GM12878 (cell line): ENCODE measurements at regions not wholly inside any gene's neighbourhood (a gene's known extent, or its start where the extent isn't known, plus 50 kb on each side); places are given as distances from the start of the nearest gene placed in this dataset.

Source experiments
- ATAC-seq: fragments of 200-7000 bp; cut with Tn5 transposase; 3 replicates; pipeline ENCODE4 v1.9.1; 2020; ENCODE audit warnings: mild to moderate bottlenecking, moderate library complexity
- BruUV-seq: library from RNA; stranded (reverse); fragments of 400-500 nt; replicated peaks from 2 replicates; lab custom pipeline; 2021; lab: Mats Ljungman, UMichigan
- CTCF ChIA-PET: fragments of 300-600 bp; sonication (Branson Sonifier 250); formaldehyde crosslinking; extraction: SDS; loops from one replicate; lab custom pipeline; 2021; ENCODE audit warnings: inconsistent platforms; lab: Yijun Ruan, JAX
- POLR2A ChIA-PET: fragments of 350-600 bp; formaldehyde crosslinking; extraction: SDS; loops from one replicate; lab custom pipeline; 2021; ENCODE audit warnings: inconsistent platforms; lab: Charles Lee
- RAD21 ChIA-PET: fragments of 300-600 bp; sonication (Branson Sonifier 250); formaldehyde crosslinking; loops from one replicate; lab custom pipeline; 2023; ENCODE audit warnings: antibody characterized with exemption; ENCODE audit not compliant: unreplicated experiment; lab: Charles Lee
- SMC1A ChIA-PET: fragments of 300-600 bp; sonication (Branson Sonifier 250); formaldehyde crosslinking; loops from one replicate; lab custom pipeline; 2023; ENCODE audit not compliant: unreplicated experiment, uncharacterized antibody; lab: Charles Lee
- DNase-seq: peaks from one replicate; pipeline ENCODE4 v3.0.0-alpha.2; 2011; ENCODE audit warnings: low read depth, low spot score
- FAIRE-seq: peaks from 3 replicates; lab custom pipeline; 2011; peaks lifted over from hg19 to GRCh38; lab: Jason Lieb, UNC
- H2AFZ ChIP-seq: 2 replicates; pipeline ENCODE4 v1.6.0; 2011; ENCODE audit warnings: low read depth, low read length, control low read depth; ENCODE audit not compliant: control insufficient read depth
- H3K27ac ChIP-seq: 2 replicates; pipeline ENCODE4 v1.5.1; 2011; ENCODE audit warnings: control low read depth; ENCODE audit not compliant: control insufficient read depth, insufficient read depth
- H3K27me3 ChIP-seq, 2 experiments: replicated peaks in 1 of 2; 2 replicates each; pipeline versions ENCODE4 v1.6.0 to v1.6.1; 2011; ENCODE audit warnings: low read length in 1 of 2; ENCODE audit not compliant: control insufficient read depth in 2 of 2, insufficient read depth in 2 of 2
- H3K36me3 ChIP-seq, 2 experiments: 2 replicates each; pipeline ENCODE4 v1.5.1; 2011; ENCODE audit warnings: low read length in 1 of 2; ENCODE audit not compliant: control insufficient read depth in 2 of 2, insufficient read depth in 2 of 2
- H3K4me1 ChIP-seq: 2 replicates; pipeline ENCODE4 v1.6.1; 2011; ENCODE audit warnings: mild to moderate bottlenecking, low read length, moderate library complexity, mixed read lengths; ENCODE audit not compliant: control insufficient read depth, insufficient read depth
- H3K4me2 ChIP-seq: 2 replicates; pipeline ENCODE4 v1.6.0; 2011; ENCODE audit warnings: control low read depth; ENCODE audit not compliant: control insufficient read depth, insufficient read depth
- H3K4me3 ChIP-seq: fragments of 200-600 bp; sonication (generic); 2 replicates; pipeline ENCODE4 v1.5.1; 2016
- H3K79me2 ChIP-seq: 2 replicates; pipeline ENCODE4 v1.6.0; 2011; ENCODE audit warnings: low read length; ENCODE audit not compliant: control insufficient read depth, insufficient read depth
- H3K9ac ChIP-seq: 2 replicates; pipeline ENCODE4 v1.8.0; 2011; ENCODE audit warnings: low read length, control low read depth, mixed read lengths; ENCODE audit not compliant: control insufficient read depth, insufficient read depth
- H3K9me3 ChIP-seq: replicated peaks from 3 replicates; pipeline ENCODE4 v1.5.1; 2011; ENCODE audit warnings: mild to moderate bottlenecking, low read length; ENCODE audit not compliant: control insufficient read depth, insufficient read depth
- H4K20me1 ChIP-seq: 2 replicates; pipeline ENCODE4 v1.6.0; 2011; ENCODE audit not compliant: control insufficient read depth, insufficient read depth
- ESRRA ChIP-seq: IDR thresholded peaks from 2 replicates; pipeline ENCODE4 v1.6.1; 2012; ENCODE audit warnings: mild to moderate bottlenecking, low read length, improper control_type of control experiment
- FOXK2 ChIP-seq: fragments of 450-650 bp; IDR thresholded peaks from 2 replicates; pipeline ENCODE4 v1.6.1; 2017; ENCODE audit warnings: mild to moderate bottlenecking, moderate library complexity
- MTA2 ChIP-seq: fragments of 450-650 bp; IDR thresholded peaks from 2 replicates; pipeline ENCODE4 v1.6.1; 2016; ENCODE audit warnings: low read depth, mild to moderate bottlenecking, moderate library complexity
- NFIC ChIP-seq: IDR thresholded peaks from 2 replicates; pipeline ENCODE4 v1.6.1; 2012; ENCODE audit warnings: low read depth, mild to moderate bottlenecking, inconsistent platforms, low read length, moderate library complexity
- NR2F1 ChIP-seq: fragments of 450-650 bp; conservative IDR thresholded peaks from 2 replicates; pipeline ENCODE4 v1.6.1; 2017; ENCODE audit warnings: mild to moderate bottlenecking
- POLR2AphosphoS2 ChIP-seq: IDR thresholded peaks from 2 replicates; pipeline ENCODE4 v1.6.1; 2011; ENCODE audit warnings: low read depth, mild to moderate bottlenecking, low read length, improper control_type of control experiment, moderate library complexity
- RCOR1 ChIP-seq: conservative IDR thresholded peaks from 2 replicates; pipeline ENCODE4 v1.6.1; 2012; ENCODE audit warnings: low read depth, low read length, improper control_type of control experiment
- SREBF2 ChIP-seq: IDR thresholded peaks from 2 replicates; pipeline ENCODE4 v1.6.1; 2012; ENCODE audit warnings: mild to moderate bottlenecking, low read length
- STAT3 ChIP-seq: IDR thresholded peaks from 2 replicates; pipeline ENCODE4 v1.6.1; 2011; ENCODE audit warnings: low read depth, low read length, improper control_type of control experiment
- TCF7 ChIP-seq: IDR thresholded peaks from 2 replicates; pipeline ENCODE4 v1.6.1; 2014; ENCODE audit warnings: antibody characterized with exemption, borderline replicate concordance
- WRNIP1 ChIP-seq: IDR thresholded peaks from 2 replicates; pipeline ENCODE4 v1.6.1; 2011; ENCODE audit warnings: low read depth, low read length, improper control_type of control experiment, borderline replicate concordance
- ZSCAN29 ChIP-seq: fragments of 450-650 bp; IDR thresholded peaks from 2 replicates; pipeline ENCODE4 v1.6.1; 2017; ENCODE audit warnings: mild to moderate bottlenecking, moderate library complexity
- ZZZ3 ChIP-seq: IDR thresholded peaks from 2 replicates; pipeline ENCODE4 v1.6.1; 2011; ENCODE audit warnings: low read depth; ENCODE audit not compliant: control insufficient read depth, insufficient read length
- WGBS: methylation state at CpG from one replicate; pipeline ENCODE4 v1.1.6; 2016; ENCODE audit warnings: low lambda C conversion rate; ENCODE audit not compliant: insufficient replicate concordance, insufficient coverage; ENCODE audit errors: missing lambda C conversion rate; 5-methylcytosine and 5-hydroxymethylcytosine counted together
- in situ Hi-C: fragments of 300-500 bp; cut with MboI; formaldehyde crosslinking; loops from 9 replicates; pipeline ENCODE4 v1.14.3; 2018; ENCODE audit warnings: mixed read lengths
- intact Hi-C: fragments of 100-400 bp; cut with micrococcal nuclease; formaldehyde crosslinking; loops from one replicate; pipeline ENCODE4 v1.14.2; 2022; ENCODE audit not compliant: unreplicated experiment
- TF ChIP-seq, protein P1 (sequence below): IDR thresholded peaks from 2 replicates; pipeline ENCODE4 v1.6.1; 2011; ENCODE audit warnings: mild to moderate bottlenecking, low read depth, low read length, moderate library complexity; ENCODE audit not compliant: insufficient replicate concordance
- TF ChIP-seq, protein P2 (sequence below): fragments of 450-650 bp; conservative IDR thresholded peaks from 2 replicates; pipeline ENCODE4 v1.6.1; 2017; ENCODE audit warnings: mild to moderate bottlenecking, moderate library complexity
- TF ChIP-seq, protein P3 (sequence below): IDR thresholded peaks from 2 replicates; pipeline ENCODE4 v1.6.1; 2011; ENCODE audit warnings: low read depth, low read length, improper control_type of control experiment, borderline replicate concordance
- TF ChIP-seq, protein P4 (sequence below): IDR thresholded peaks from 2 replicates; pipeline ENCODE4 v1.6.1; 2011; ENCODE audit warnings: borderline replicate concordance, low read depth, mild to moderate bottlenecking, moderate library complexity, low read length; ENCODE audit not compliant: insufficient read depth, poor library complexity, severe bottlenecking

- TF ChIP-seq NFIC (no peak), MTA2 (no peak), FOXK2 (no peak), ESRRA (no peak), SREBF2 (no peak), ZSCAN29 (no peak)
Observed at GRCh38 chr2:30034052-30034775, 112.6 kb upstream of the YPEL5 start (continued).

GRCh38 chr2:30037016-30037415 lies 109.8 kb upstream of the YPEL5 start:
- no peaks in the 10 kb centered on the region for H3K9me3 ChIP-seq
- ATAC-seq (no peak), FAIRE-seq (no peak), DNase-seq (no peak)
- POLR2A ChIA-PET, result no interaction called here
- H3K79me2 ChIP-seq, result no peaks in the 10 kb centered on the region
- in situ Hi-C loops, result no loop called here
- intact Hi-C loops, result no loop called here
- no peaks in the 10 kb centered on the region; the same call in 1 of the 2 replicates for H3K4me1 ChIP-seq
- RAD21 ChIA-PET, result no interaction called here
- WGBS, result 38% methylated on average over 2 of the region's 2 CpGs
- H3K36me3 ChIP-seq, result no peaks in the 10 kb centered on the region
- no peak overlapping the region for H3K9ac ChIP-seq
- H3K4me3 ChIP-seq, result no peak overlapping the region
- SMC1A ChIA-PET, result no interaction called here
- H2AFZ ChIP-seq, result no peak overlapping the region
- H3K27ac ChIP-seq, result no peak overlapping the region
- no peak overlapping the region for H3K4me2 ChIP-seq
- CTCF ChIA-PET, result interaction anchor here (0.9 kb wide), 1 partner anchor 37 kb away, joined by 3 read pairs; no protein-coding TSS in a partner anchor
- BruUV-seq, result no TSS peak
- no peaks in the 10 kb centered on the region for H4K20me1 ChIP-seq
- H3K27me3 ChIP-seq, result no peaks in the 10 kb centered on the region
- TF ChIP-seq WRNIP1 (no peak), POLR2AphosphoS2 (no peak), MTA2 (no peak), RCOR1 (no peak), TCF7 (no peak), STAT3 (no peak), NR2F1 (no peak), ZZZ3 (no peak)
- TF ChIP-seq, protein P1, sequence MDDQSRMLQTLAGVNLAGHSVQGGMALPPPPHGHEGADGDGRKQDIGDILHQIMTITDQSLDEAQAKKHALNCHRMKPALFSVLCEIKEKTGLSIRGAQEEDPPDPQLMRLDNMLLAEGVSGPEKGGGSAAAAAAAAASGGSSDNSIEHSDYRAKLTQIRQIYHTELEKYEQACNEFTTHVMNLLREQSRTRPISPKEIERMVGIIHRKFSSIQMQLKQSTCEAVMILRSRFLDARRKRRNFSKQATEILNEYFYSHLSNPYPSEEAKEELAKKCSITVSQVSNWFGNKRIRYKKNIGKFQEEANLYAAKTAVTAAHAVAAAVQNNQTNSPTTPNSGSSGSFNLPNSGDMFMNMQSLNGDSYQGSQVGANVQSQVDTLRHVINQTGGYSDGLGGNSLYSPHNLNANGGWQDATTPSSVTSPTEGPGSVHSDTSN, result no peak
- TF ChIP-seq, protein P2, sequence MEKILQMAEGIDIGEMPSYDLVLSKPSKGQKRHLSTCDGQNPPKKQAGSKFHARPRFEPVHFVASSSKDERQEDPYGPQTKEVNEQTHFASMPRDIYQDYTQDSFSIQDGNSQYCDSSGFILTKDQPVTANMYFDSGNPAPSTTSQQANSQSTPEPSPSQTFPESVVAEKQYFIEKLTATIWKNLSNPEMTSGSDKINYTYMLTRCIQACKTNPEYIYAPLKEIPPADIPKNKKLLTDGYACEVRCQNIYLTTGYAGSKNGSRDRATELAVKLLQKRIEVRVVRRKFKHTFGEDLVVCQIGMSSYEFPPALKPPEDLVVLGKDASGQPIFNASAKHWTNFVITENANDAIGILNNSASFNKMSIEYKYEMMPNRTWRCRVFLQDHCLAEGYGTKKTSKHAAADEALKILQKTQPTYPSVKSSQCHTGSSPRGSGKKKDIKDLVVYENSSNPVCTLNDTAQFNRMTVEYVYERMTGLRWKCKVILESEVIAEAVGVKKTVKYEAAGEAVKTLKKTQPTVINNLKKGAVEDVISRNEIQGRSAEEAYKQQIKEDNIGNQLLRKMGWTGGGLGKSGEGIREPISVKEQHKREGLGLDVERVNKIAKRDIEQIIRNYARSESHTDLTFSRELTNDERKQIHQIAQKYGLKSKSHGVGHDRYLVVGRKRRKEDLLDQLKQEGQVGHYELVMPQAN, result no peak
- TF ChIP-seq, protein P3, sequence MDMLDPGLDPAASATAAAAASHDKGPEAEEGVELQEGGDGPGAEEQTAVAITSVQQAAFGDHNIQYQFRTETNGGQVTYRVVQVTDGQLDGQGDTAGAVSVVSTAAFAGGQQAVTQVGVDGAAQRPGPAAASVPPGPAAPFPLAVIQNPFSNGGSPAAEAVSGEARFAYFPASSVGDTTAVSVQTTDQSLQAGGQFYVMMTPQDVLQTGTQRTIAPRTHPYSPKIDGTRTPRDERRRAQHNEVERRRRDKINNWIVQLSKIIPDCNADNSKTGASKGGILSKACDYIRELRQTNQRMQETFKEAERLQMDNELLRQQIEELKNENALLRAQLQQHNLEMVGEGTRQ, result no peak
- TF ChIP-seq, protein P4, sequence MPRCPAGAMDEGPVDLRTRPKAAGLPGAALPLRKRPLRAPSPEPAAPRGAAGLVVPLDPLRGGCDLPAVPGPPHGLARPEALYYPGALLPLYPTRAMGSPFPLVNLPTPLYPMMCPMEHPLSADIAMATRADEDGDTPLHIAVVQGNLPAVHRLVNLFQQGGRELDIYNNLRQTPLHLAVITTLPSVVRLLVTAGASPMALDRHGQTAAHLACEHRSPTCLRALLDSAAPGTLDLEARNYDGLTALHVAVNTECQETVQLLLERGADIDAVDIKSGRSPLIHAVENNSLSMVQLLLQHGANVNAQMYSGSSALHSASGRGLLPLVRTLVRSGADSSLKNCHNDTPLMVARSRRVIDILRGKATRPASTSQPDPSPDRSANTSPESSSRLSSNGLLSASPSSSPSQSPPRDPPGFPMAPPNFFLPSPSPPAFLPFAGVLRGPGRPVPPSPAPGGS, result no peak
